Karpas-422 (cell line): ENCODE measurements at regions not wholly inside any gene's neighbourhood (a gene's known extent, or its start where the extent isn't known, plus 50 kb on each side); places are given as distances from the start of the nearest gene placed in this dataset.

Source experiments
- DNase-seq: peaks from one replicate; pipeline ENCODE4 v3.0.0-alpha.2; 2015
- H2AFZ ChIP-seq: fragments of 200-600 bp; sonication (generic); 2 replicates; pipeline ENCODE4 v1.6.1; 2014; ENCODE audit warnings: antibody characterized with exemption, low read length, mixed read lengths
- H3K27ac ChIP-seq: fragments of 200-600 bp; sonication (generic); 2 replicates; pipeline ENCODE4 v1.5.1; 2014; ENCODE audit warnings: mild to moderate bottlenecking, low read length, moderate library complexity
- H3K27me3 ChIP-seq: fragments of 200-600 bp; sonication (generic); 2 replicates; pipeline ENCODE4 v1.6.1; 2014; ENCODE audit warnings: low read length, mixed read lengths
- H3K36me3 ChIP-seq: fragments of 200-600 bp; sonication (generic); 2 replicates; pipeline ENCODE4 v1.6.1; 2014; ENCODE audit warnings: low read length, mixed read lengths; ENCODE audit not compliant: insufficient read depth
- H3K4me1 ChIP-seq: fragments of 200-600 bp; sonication (generic); 2 replicates; pipeline ENCODE4 v1.6.1; 2014; ENCODE audit warnings: mild to moderate bottlenecking, low read length, mixed read lengths
- H3K4me2 ChIP-seq: fragments of 200-600 bp; sonication (generic); 2 replicates; pipeline ENCODE4 v1.6.1; 2014; ENCODE audit warnings: low read length, low read depth, mild to moderate bottlenecking; ENCODE audit not compliant: poor library complexity, severe bottlenecking
- H3K4me3 ChIP-seq: fragments of 200-600 bp; sonication (generic); 2 replicates; pipeline ENCODE4 v1.5.1; 2014; ENCODE audit warnings: mild to moderate bottlenecking, antibody characterized with exemption, low read length, mixed read lengths
- H3K79me2 ChIP-seq: fragments of 200-600 bp; sonication (generic); 2 replicates; pipeline ENCODE4 v1.6.1; 2014; ENCODE audit warnings: mild to moderate bottlenecking, low read length, mixed read lengths
- H3K9ac ChIP-seq: fragments of 200-600 bp; sonication (generic); 2 replicates; pipeline ENCODE4 v1.6.0; 2014; ENCODE audit warnings: low read length
- H3K9me2 ChIP-seq: fragments of 200-600 bp; sonication (generic), shearing (Covaris generic); replicated peaks from 2 replicates; pipeline ENCODE4 v1.6.0; 2014; ENCODE audit warnings: mild to moderate bottlenecking, low read length, moderate library complexity; ENCODE audit not compliant: insufficient read depth
- H3K9me3 ChIP-seq: fragments of 300-700, 200-600 bp; sonication (generic); 2 replicates; pipeline ENCODE4 v1.6.1; 2014; ENCODE audit warnings: low read length, mixed read lengths
- H4K20me1 ChIP-seq: fragments of 200-600 bp; sonication (generic); 2 replicates; pipeline ENCODE4 v1.6.1; 2014; ENCODE audit warnings: mild to moderate bottlenecking, antibody characterized with exemption, low read length, low read depth; ENCODE audit not compliant: insufficient read depth

DNA sequence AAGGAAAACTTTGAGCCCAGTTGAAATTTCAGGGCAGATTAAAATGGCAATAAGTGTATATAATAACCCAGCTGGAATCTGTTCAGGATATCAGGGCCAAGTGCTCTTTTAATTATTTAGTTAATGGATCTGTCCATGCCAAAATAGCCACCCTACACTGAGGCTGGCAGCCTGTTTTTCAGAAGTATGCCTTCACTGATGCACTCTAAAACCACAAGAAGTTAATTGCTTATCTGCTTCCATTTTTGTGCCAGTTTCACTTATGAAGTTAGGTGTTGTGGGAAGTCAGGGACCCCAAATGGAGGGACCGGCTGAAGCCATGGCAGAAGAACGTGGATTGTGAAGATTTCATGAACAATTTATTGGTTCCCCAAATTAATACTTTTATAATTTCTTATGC lies 960.3 kb downstream of the C4orf33 start:
- no peaks in the 10 kb centered on the region for H3K79me2 ChIP-seq
- H3K27me3 ChIP-seq = 0 out of 2 replicates have a peak, but pooled peaks cover 4% of the 10 kb centered on the region
- H4K20me1 ChIP-seq = no peaks in the 10 kb centered on the region
- H3K9ac ChIP-seq = no peak overlapping the region
- no peaks in the 10 kb centered on the region for H3K36me3 ChIP-seq
- H3K4me2 ChIP-seq = no peak overlapping the region
- no peak for DNase-seq
- no peak overlapping the region for H3K4me3 ChIP-seq
- H3K9me3 ChIP-seq = no peaks in the 10 kb centered on the region
- H3K27ac ChIP-seq = no peak overlapping the region
- H3K9me2 ChIP-seq = no peaks in the 10 kb centered on the region; the same call in 1 of the 2 replicates
- no peaks in the 10 kb centered on the region for H3K4me1 ChIP-seq
- no peak overlapping the region for H2AFZ ChIP-seq

DNA sequence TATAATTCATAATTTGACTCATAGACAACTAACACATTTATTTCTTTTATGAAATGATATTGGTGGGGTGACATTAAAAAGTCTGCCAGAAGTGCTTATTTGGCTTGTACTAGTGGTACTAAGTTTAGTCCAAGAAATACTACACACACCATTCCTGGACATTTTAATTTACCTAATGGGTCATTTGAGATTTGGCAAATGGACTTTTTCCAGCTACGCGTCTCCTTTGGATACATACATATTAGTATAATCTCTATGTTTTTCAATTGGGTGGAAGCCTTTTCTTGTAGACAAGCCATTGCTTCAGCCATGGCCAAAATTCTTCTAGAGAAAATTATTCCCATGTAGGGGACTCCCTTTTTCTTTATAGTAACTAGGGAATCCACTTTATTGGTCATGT lies 968.5 kb downstream of the C4orf33 start:
- Histone ChIP-seq H3K9me2 (no peaks in the 10 kb centered on the region; the same call in none of the 2 replicates), H3K4me3 (no peak overlapping the region), H3K9ac (no peak overlapping the region), H3K4me2 (no peak overlapping the region), H3K27ac (no peak overlapping the region), H4K20me1 (no peaks in the 10 kb centered on the region), H3K9me3 (no peaks in the 10 kb centered on the region), H2AFZ (no peak overlapping the region), H3K4me1 (no peaks in the 10 kb centered on the region), H3K27me3 (no peaks in the 10 kb centered on the region), H3K36me3 (no peaks in the 10 kb centered on the region), H3K79me2 (no peaks in the 10 kb centered on the region)
- DNase-seq = no peak

DNA sequence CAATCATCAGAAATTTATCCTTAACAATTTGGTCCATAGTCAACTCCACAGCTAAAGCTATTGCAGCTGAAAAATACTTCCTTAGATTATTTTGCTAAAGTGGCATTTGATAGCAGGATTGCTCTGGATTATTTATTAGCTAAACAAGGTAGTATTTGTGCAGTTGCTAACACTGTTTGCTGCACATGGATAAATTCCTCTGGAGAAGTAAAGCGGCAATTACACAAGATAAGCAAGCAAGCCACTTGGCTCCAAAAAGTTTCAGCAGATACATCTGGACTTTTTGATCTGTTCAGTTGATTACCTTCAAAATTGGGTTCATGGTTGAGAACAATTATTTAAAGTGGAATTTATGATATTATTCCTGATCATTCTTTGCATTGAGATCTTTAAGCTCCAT lies 971.5 kb downstream of the C4orf33 start:
- H4K20me1 ChIP-seq = no peaks in the 10 kb centered on the region
- H3K36me3 ChIP-seq = no peaks in the 10 kb centered on the region
- H3K27me3 ChIP-seq = no peaks in the 10 kb centered on the region
- no peak overlapping the region for H3K4me2 ChIP-seq
- no peak overlapping the region for H3K4me3 ChIP-seq
- DNase-seq = no peak
- H3K27ac ChIP-seq = no peak overlapping the region
- H2AFZ ChIP-seq = no peak overlapping the region
- no peaks in the 10 kb centered on the region; the same call in none of the 2 replicates for H3K9me2 ChIP-seq
- no peaks in the 10 kb centered on the region for H3K79me2 ChIP-seq
- no peaks in the 10 kb centered on the region for H3K4me1 ChIP-seq
- no peaks in the 10 kb centered on the region for H3K9me3 ChIP-seq
- no peak overlapping the region for H3K9ac ChIP-seq

DNA sequence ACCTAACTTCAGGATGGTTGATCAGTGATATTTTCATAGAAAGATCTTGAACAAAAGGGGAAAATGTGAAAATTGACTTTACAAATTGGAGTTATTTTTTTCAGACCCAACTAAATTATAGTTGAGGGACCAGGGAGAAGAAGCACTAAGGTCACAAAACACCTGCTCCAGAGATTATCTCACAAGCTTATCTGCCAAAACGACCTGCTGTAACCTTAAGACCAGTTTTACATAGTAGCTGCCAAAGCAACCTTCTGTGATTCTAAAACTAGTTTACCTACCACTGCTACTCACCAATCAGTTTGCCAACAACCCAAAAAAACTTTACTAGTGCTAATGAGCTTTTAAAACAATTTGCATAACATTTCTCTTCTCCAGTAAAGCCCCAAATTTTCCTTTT lies 972.1 kb downstream of the C4orf33 start:
- no peaks in the 10 kb centered on the region; the same call in none of the 2 replicates for H3K9me2 ChIP-seq
- H3K9ac ChIP-seq = no peak overlapping the region
- no peaks in the 10 kb centered on the region for H3K4me1 ChIP-seq
- H3K79me2 ChIP-seq = no peaks in the 10 kb centered on the region
- no peak overlapping the region for H3K4me3 ChIP-seq
- no peak overlapping the region for H2AFZ ChIP-seq
- no peaks in the 10 kb centered on the region for H3K36me3 ChIP-seq
- H3K4me2 ChIP-seq = no peak overlapping the region
- H3K27me3 ChIP-seq = no peaks in the 10 kb centered on the region
- H3K9me3 ChIP-seq = no peaks in the 10 kb centered on the region
- no peak for DNase-seq
- no peak overlapping the region for H3K27ac ChIP-seq
- H4K20me1 ChIP-seq = no peaks in the 10 kb centered on the region

DNA sequence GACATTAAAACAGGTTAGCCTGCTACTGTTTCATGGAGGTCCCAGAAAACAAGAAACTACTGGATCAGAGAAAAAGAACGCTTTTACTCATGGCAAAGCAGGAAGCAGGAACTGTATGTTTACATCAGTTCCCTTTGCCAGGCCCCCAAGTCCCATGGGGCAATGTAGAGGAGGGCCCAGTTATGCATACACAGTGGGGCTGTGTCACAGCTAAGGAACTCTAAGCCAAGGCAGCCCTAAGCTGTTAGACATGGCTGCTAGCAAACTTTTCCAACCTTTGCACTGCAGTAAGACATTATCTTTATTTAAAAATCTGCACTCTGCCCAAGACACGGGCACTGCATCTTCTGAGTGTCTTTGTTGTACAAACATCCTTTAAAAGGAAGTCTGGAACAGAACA lies 975.8 kb downstream of the C4orf33 start:
- no peaks in the 10 kb centered on the region for H3K79me2 ChIP-seq
- no peak for DNase-seq
- H3K27ac ChIP-seq = no peak overlapping the region
- H4K20me1 ChIP-seq = no peaks in the 10 kb centered on the region
- no peaks in the 10 kb centered on the region for H3K9me3 ChIP-seq
- H3K9me2 ChIP-seq = no peaks in the 10 kb centered on the region
- H3K4me2 ChIP-seq = no peak overlapping the region
- no peak overlapping the region for H3K9ac ChIP-seq
- no peak overlapping the region for H3K4me3 ChIP-seq
- no peak overlapping the region for H2AFZ ChIP-seq
- no peaks in the 10 kb centered on the region for H3K36me3 ChIP-seq
- H3K4me1 ChIP-seq = no peaks in the 10 kb centered on the region
- H3K27me3 ChIP-seq = no peaks in the 10 kb centered on the region

DNA sequence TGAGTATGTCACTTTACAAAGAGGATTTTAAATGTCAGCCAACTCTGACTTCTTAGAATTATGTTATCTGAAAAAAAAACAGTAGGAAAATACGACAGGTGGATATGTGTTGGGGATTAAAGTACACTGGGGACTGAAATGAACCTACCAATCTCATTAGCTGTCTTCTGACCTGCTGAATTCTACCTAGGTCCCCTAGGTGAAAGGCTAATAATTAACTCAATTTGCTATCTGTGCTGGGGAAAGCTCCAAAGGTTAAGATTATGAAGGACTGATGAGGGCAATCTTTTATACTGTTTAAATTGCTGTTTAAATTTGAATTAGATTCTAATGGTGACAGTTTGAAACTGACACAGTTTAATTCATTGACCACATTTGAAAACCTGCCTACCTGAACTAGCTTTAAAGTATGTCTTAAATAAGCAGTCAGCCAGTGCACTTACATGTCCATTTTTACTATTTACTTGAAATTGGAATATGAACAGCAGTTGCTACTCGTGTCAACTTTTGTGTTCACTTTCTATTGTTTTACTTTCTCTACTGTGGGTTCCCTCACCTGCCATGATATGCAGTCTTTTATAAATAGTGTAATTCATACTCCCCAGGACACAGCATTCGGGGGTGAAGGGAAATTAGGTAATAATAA lies 977.3 kb downstream of the C4orf33 start:
- Histone ChIP-seq H3K27ac (no peak overlapping the region), H3K27me3 (no peaks in the 10 kb centered on the region), H3K4me3 (no peak overlapping the region), H3K9ac (no peak overlapping the region), H2AFZ (no peak overlapping the region), H4K20me1 (no peaks in the 10 kb centered on the region), H3K4me2 (no peak overlapping the region), H3K79me2 (no peaks in the 10 kb centered on the region), H3K36me3 (no peaks in the 10 kb centered on the region), H3K9me3 (no peaks in the 10 kb centered on the region), H3K9me2 (no peaks in the 10 kb centered on the region), H3K4me1 (no peaks in the 10 kb centered on the region)
- DNase-seq = no peak

DNA sequence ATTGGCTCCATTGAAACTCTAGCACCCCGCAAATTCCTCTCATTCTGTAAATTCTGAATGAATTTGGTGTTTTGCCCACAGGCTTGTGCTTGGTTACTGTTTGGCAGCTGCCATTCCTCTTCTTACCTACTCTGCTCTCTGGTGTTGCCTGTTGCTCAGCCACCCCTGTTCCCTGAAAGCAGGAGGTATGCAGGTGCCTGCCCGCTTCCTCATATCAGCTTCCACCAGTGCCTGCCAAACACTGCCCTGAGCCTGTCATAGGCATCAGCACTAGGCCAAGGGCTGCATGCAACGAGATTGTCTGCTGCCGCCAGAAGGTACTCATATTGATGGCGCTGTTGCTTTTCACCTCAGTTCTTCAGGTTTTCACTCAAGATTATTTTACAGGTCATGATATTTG lies 978.1 kb downstream of the C4orf33 start:
- no peaks in the 10 kb centered on the region for H3K27me3 ChIP-seq
- H4K20me1 ChIP-seq = no peaks in the 10 kb centered on the region
- H3K27ac ChIP-seq = no peak overlapping the region
- H3K79me2 ChIP-seq = no peaks in the 10 kb centered on the region
- H3K9me3 ChIP-seq = no peaks in the 10 kb centered on the region
- DNase-seq = no peak
- H3K4me3 ChIP-seq = no peak overlapping the region
- no peaks in the 10 kb centered on the region for H3K9me2 ChIP-seq
- no peak overlapping the region for H3K4me2 ChIP-seq
- H2AFZ ChIP-seq = no peak overlapping the region
- H3K9ac ChIP-seq = no peak overlapping the region
- H3K4me1 ChIP-seq = no peaks in the 10 kb centered on the region
- H3K36me3 ChIP-seq = no peaks in the 10 kb centered on the region

DNA sequence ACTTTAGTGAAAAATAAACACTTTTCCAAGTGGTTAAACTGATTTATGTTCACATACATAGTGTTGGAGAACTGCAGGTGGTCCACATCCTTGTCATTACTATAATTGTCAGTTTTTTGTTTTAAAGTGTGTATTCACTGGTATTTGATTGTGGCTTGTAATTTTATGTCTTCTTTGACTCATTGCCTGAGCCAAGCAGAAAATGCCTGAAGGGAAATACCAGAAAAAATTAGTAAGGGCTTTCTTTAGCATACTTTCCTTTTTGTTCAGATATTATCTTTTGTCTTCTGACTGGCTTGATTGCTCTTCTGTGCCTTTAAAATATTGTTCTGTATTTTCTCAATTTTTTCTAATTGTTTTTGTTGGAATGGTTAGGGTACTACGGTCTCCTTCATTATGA lies 981.3 kb downstream of the C4orf33 start:
- Histone ChIP-seq H3K4me3 (no peak overlapping the region), H2AFZ (no peak overlapping the region), H3K36me3 (no peaks in the 10 kb centered on the region), H3K9me3 (no peaks in the 10 kb centered on the region), H3K27ac (no peak overlapping the region), H3K9me2 (no peaks in the 10 kb centered on the region), H3K4me1 (peaks cover 3% of the 10 kb centered on the region; the same call in 1 of the 2 replicates), H3K9ac (no peak overlapping the region), H4K20me1 (no peaks in the 10 kb centered on the region), H3K4me2 (no peak overlapping the region), H3K79me2 (no peaks in the 10 kb centered on the region), H3K27me3 (0 out of 2 replicates have a peak, but pooled peaks cover 3% of the 10 kb centered on the region)
- no peak for DNase-seq
